Lung (tissue), 11 donors: ENCODE measurements at regions not wholly inside any gene's neighbourhood (a gene's known extent, or its start where the extent isn't known, plus 50 kb on each side); places are given as distances from the start of the nearest gene placed in this dataset.

Source experiments
- ATAC-seq: fragments of 200-7000 bp; cut with Tn5 transposase; one replicate; pipeline ENCODE4 v1.9.1; 2020; ENCODE audit warnings: moderate number of reproducible peaks; ENCODE audit not compliant: insufficient read depth, low FRiP score
- DNase-seq, 3 donors: peaks; one replicate each; pipeline ENCODE4 v3.0.0-alpha.2; 2013 to 2017
- H3K27ac ChIP-seq, 2 donors: one replicate each; pipeline ENCODE4 v1.5.1; 2013; ENCODE audit warnings: mild to moderate bottlenecking in 2 of 2, moderate library complexity in 2 of 2, control low read depth in 1 of 2, inconsistent platforms in 1 of 2, low read depth in 1 of 2, low read length in 1 of 2
- H3K27me3 ChIP-seq, 3 donors: one replicate each; pipeline ENCODE4 v1.5.1; 2013; ENCODE audit warnings: low read length in 2 of 3; ENCODE audit not compliant: control insufficient read depth in 3 of 3, insufficient read depth in 3 of 3
- H3K36me3 ChIP-seq, 4 donors: one replicate each; pipeline ENCODE4 v1.5.1; 2013; ENCODE audit warnings: low read length in 4 of 4, mild to moderate bottlenecking in 1 of 4, moderate library complexity in 1 of 4; ENCODE audit not compliant: control insufficient read depth in 4 of 4, insufficient read depth in 4 of 4
- H3K4me1 ChIP-seq, 5 donors: one replicate each; pipeline ENCODE4 v1.5.1; 2013; ENCODE audit warnings: low read length in 5 of 5, mild to moderate bottlenecking in 2 of 5, moderate library complexity in 1 of 5; ENCODE audit not compliant: control insufficient read depth in 5 of 5, insufficient read depth in 5 of 5
- H3K4me3 ChIP-seq: one replicate; pipeline ENCODE4 v1.5.1; 2013; ENCODE audit warnings: mild to moderate bottlenecking, control low read depth, moderate library complexity
- H3K9ac ChIP-seq, 2 donors: one replicate each; pipeline ENCODE4 v1.5.1; 2013; ENCODE audit warnings: low read length in 2 of 2, control low read depth in 1 of 2; ENCODE audit not compliant: insufficient read depth in 1 of 2
- H3K9me3 ChIP-seq, 4 donors: one replicate each; pipeline ENCODE4 v1.5.1; 2013; ENCODE audit warnings: low read length in 3 of 4, mild to moderate bottlenecking in 1 of 4, moderate library complexity in 1 of 4; ENCODE audit not compliant: control insufficient read depth in 4 of 4, insufficient read depth in 3 of 4
- WGBS, 2 donors: extraction: QIAGEN DNeasy Blood & Tissue Kit; methylation state at CpG; one replicate each; pipeline ENCODE4 v1.1.7; 2013; 5-methylcytosine and 5-hydroxymethylcytosine counted together
- TF ChIP-seq, protein P1 (sequence below): IDR thresholded peaks from 2 replicates; pipeline ENCODE4 v1.5.1; 2012; ENCODE audit warnings: mild to moderate bottlenecking; ENCODE audit errors: control extremely low read depth, extremely low read depth
- donor health status: control.
- donor health status: control.
- donor health status: Bipolar disorder and iron deficiency.
- donor health status: healthy.
- donor health status: DM: yes; HTN: yes; CAD: no.

- Histone ChIP-seq H3K9me3 (no peaks in the 10 kb centered on the region), H3K27me3 (no peaks in the 10 kb centered on the region), H3K27ac (no peak overlapping the region), H3K36me3 (no peaks in the 10 kb centered on the region), H3K9ac (no peak overlapping the region), H3K4me1 (peaks cover 0 to 11% (median 0%) of the 10 kb centered on the region in 5 donors), H3K4me3 (no peak overlapping the region)
- ATAC-seq (no peak), DNase-seq (no peak)
- WGBS, 2 donors, result 86 to 89% methylated on average over 7 of the region's 7 CpGs
- TF ChIP-seq, protein P1, sequence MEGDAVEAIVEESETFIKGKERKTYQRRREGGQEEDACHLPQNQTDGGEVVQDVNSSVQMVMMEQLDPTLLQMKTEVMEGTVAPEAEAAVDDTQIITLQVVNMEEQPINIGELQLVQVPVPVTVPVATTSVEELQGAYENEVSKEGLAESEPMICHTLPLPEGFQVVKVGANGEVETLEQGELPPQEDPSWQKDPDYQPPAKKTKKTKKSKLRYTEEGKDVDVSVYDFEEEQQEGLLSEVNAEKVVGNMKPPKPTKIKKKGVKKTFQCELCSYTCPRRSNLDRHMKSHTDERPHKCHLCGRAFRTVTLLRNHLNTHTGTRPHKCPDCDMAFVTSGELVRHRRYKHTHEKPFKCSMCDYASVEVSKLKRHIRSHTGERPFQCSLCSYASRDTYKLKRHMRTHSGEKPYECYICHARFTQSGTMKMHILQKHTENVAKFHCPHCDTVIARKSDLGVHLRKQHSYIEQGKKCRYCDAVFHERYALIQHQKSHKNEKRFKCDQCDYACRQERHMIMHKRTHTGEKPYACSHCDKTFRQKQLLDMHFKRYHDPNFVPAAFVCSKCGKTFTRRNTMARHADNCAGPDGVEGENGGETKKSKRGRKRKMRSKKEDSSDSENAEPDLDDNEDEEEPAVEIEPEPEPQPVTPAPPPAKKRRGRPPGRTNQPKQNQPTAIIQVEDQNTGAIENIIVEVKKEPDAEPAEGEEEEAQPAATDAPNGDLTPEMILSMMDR, result no peak
Measured at GRCh38 chr15:57772223-57772957, 65.9 kb downstream of the POLR2M start.

DNA sequence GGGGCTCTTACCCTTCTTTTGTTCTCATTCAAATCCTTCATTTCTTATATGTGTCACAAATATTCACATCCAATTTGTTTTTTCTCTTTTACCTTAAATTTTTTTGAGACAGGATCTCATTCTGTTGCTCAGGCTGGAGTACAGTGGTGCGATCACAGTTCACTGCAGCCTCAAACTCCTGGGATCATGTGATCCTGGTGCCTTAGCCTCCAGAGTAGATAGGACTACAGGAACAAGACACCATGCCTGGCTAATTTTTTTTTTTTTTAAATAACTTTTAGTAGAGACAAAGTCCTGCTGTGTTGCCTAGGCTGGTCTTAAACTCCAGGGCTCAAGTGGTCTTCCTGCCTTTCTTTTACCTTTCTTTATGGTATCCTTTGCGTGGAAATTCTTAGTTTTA lies 66.5 kb downstream of the POLR2M start:
- Histone ChIP-seq H3K9me3 (no peaks in the 10 kb centered on the region), H3K27me3 (no peaks in the 10 kb centered on the region), H3K9ac (no peak overlapping the region), H3K4me1 (peaks cover 0 to 11% (median 0%) of the 10 kb centered on the region in 5 donors), H3K4me3 (no peak overlapping the region), H3K27ac (no peak overlapping the region), H3K36me3 (no peaks in the 10 kb centered on the region)
- ATAC-seq (no peak), DNase-seq (no peak)
- 97 to 99% methylated on average over 2 of the region's 2 CpGs for WGBS, 2 donors
- TF ChIP-seq, protein P1, result no peak

DNA sequence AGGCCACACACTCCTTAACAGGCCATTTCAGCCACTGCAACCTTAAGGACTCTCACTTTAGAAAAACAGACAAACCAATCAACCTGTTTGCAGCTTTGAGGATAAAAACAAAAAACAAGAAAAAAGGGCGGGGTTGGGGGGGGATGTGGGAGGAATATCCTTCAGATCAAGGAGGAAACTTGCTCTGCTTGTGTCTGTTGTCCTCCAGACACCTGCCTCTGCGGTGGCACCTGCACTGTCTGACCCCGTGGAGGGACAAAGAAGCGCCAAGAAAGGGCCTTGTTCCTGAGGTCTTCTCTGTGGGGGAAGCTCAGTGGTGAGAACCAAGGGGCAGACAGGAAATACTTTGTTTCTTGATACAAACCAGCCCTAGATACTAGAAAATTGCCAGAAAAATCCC lies 70.5 kb downstream of the POLR2M start:
- DNase-seq, result no peak
- 83 to 86% methylated on average over 4 of the region's 4 CpGs for WGBS, 2 donors
- H3K27ac ChIP-seq, result no peak overlapping the region

More for the DNA sequence above, 70.5 kb downstream of the POLR2M start:
- no peak overlapping the region for H3K9ac ChIP-seq
- H3K36me3 ChIP-seq, result peaks cover 0 to 2% (median 0%) of the 10 kb centered on the region in 4 donors
- H3K27me3 ChIP-seq, result no peaks in the 10 kb centered on the region
- H3K9me3 ChIP-seq, result no peaks in the 10 kb centered on the region
- H3K4me1 ChIP-seq, result peaks cover 0 to 11% (median 0%) of the 10 kb centered on the region in 5 donors
- ATAC-seq, result no peak
- H3K4me3 ChIP-seq, result no peak overlapping the region
- TF ChIP-seq, protein P1, result no peak
